ENCODE measurements at regions not wholly inside any gene's neighbourhood (a gene's known extent, or its start where the extent isn't known, plus 50 kb on each side); places are given as distances from the start of the nearest gene placed in this dataset.
"Not testable (repeated sequence)": the region's sequence is repeated elsewhere in the genome, so short reads cannot be mapped to it uniquely, and the experiment has no call there.

- DNase-seq = not testable (repeated sequence)
Observed at GRCh38 chr2:240243049-240243448, 102.6 kb upstream of the OTOS start.

GRCh38 chr2:240244543-240244942 is 104.1 kb upstream of the OTOS start:
- DNase-seq = no peak

DNA sequence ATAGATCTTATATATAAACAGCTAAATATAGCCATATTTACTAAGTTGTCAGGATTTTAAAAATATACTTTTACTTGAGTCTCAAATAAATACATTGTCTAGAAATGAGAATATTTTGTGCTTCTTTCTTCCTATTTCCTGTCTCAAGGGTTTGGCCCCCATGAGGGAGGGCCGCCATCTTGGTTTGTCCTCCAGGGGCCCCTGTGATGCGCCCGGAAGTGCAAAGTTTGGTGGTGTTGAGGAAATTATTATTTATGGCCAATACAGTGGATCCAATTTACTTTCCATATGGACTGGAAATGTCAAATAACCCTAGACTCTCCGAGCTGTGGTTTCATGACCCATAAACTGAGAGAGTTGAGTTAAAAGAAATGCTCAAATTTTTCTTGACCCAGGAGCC is 104.7 kb upstream of the OTOS start:
- DNase-seq = no peak

- DNase-seq = no peak
Observed at GRCh38 chr2:240245706-240246105, 105.2 kb upstream of the OTOS start.

- DNase-seq = no peak
Observed at GRCh38 chr2:240246173-240246820, 105.8 kb upstream of the OTOS start.

DNA sequence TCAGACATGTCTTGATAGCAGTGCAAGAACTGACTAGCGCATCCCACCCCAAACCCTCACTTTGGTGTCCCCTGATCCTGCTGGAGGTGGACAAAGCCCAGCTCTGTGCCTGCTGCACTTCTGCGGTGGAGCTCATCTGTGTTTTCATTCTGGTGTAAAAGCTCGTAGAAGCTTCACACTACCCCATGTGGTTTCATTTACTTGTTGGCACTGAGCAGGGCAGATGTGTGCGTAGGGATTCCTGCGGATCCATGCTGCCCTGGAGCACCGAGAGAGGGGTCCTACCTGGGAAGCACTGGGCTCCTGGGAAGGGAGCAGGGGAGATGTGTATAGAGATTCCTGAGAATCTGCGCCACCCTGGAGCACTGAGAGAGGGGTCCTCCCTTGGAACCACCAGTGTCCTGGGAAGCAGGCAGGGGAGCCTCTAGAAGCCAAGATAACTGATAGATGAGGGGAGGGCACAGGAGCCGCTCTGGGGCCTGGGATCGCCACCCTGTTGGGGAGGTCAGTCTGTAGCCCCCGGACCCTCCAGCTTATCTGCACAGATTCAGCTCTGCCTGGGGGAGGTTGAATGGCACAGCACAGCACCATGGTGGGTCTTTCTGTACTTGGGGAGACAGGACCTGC is 106.9 kb upstream of the OTOS start:
- DNase-seq = no peak

DNA sequence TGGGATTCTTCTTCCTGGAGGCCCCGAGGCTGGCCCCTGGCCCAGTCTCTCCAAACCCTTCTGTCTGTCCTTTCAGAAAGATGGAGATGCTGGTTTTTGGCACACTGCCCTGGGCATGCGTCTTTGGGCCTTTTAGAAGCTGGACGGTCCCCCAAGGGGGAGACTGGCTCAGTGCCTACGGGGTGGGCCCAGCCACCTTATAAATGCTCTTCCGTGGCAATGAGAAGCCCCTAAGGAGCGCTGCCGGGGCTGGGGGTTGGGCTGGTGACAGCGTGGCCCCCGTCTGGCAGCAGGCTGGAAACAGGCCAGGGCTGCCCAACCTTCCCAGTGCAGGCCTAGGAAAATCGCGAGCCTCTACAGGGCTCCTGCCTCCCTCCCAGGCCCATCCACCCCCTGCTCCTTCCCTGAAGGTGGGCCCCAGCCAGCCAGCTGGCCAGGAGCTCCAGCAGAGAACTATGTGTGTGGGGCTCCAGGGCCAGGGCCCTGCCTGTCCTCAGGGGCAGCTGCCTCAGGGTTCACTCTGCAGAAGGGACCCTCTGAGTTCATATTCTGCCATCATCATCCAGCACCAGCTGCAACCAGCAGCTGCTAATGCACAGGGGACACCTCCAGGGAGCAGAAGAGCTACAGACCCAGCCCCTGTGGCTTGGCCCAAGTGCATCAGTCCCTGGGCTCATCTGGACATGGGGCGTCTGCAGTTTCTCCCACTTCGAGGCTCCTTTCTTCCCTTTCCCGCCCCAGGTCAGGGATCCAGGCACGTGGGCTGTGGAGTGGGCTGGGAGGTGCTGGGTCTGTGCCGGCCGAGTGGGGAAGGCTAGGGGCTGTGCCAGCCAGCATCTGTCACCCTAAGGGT is 107.6 kb upstream of the OTOS start:
- no peak for DNase-seq

- DNase-seq = no peak
Observed at GRCh38 chr2:240248721-240249422, 108.4 kb upstream of the OTOS start.

DNA sequence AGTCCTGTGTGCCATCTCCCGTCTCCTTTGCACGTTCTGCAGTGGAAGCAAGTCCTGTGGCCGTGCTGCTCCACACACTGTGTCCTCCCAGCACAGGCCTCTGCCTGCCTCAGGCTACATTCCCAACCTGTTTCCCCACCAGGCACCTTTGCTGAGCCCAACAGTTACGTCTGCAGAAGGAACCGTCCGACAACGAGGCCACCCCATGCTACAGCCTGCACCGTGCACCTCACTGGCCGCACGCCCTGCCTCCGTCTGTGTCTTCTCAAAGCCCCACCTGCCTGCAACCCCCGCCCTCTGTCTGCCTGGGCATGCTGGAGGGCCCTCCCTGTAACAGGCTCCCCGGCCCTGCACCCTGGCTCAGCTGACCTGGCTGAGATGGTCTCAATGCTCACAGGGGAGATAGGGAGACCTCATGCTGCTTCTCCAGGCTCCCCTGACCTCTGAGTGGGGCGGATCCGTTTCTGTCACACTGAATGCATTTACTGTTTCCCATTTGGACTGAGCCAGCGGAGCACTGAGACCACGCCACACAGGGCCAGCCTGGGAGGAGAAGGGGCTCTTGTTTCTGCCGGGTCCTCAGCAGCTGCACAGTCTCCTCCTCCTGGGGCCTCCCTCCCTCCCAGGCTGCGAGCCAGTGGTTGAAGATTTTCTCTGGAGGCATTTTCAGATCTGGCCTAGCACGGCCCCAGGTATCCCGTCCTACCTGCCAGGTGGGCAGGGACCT is 109.1 kb upstream of the OTOS start:
- DNase-seq = no peak

GRCh38 chr2:240250150-240250984 is 109.9 kb upstream of the OTOS start:
- DNase-seq = no peak

GRCh38 chr2:240250985-240251847 is 110.8 kb upstream of the OTOS start:
- DNase-seq = peak; percentile 84

DNA sequence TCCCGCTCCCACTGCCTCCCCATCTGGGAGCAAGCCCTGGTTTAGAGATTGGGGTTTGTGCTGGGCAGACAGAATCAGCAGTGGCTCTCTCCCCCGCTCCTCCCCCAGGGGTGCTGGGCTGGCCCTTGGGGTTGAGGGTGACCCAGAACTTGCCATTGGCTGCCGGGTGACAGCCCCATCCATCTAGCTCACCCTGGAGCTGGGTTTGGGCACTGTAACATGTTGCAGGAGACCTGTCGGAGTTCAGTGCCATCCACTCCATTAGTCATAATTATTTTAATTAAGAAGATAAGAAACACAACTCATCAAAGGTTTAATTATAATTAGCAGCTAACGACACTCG is 111.4 kb upstream of the OTOS start:
- no peak for DNase-seq

GRCh38 chr2:240252191-240252871 is 111.9 kb upstream of the OTOS start:
- no peak for DNase-seq

GRCh38 chr2:240252872-240253511 is 112.5 kb upstream of the OTOS start:
- DNase-seq = no peak

DNA sequence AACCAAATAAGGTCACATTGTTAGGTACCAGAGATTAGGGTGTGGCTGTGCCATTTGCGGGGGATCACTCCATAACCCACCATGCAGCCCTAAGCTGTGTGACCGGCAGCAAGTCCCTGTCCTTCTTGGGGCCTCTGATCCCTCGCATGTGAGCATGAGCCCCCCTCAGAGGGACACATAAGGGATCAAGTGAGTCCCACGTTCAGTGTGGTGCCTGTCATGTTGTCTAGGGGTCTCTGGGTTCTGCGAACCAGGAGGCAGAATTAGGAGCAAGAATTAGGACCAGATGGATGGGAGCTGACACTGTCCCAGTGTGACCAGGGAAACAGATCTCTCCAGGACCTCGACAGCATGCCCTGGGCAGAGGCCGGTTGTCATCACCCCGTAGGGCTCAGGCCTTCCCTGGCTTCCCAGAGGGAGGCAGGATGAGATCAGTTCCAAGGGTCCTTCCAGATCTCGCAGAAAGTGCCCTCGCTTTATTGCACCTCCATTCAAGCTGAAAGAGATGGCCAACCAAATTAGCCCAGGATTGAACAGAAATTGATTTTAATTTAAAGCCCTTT is 113.2 kb upstream of the OTOS start:
- no peak for DNase-seq

- DNase-seq = no peak
Observed at GRCh38 chr2:240254337-240255164, 114.1 kb upstream of the OTOS start.

- DNase-seq = no peak
Observed at GRCh38 chr2:240255165-240255491, 114.7 kb upstream of the OTOS start.
